ENCODE measurements at regions not wholly inside any gene's neighbourhood (a gene's known extent, or its start where the extent isn't known, plus 50 kb on each side); places are given as distances from the start of the nearest gene placed in this dataset.

DNA sequence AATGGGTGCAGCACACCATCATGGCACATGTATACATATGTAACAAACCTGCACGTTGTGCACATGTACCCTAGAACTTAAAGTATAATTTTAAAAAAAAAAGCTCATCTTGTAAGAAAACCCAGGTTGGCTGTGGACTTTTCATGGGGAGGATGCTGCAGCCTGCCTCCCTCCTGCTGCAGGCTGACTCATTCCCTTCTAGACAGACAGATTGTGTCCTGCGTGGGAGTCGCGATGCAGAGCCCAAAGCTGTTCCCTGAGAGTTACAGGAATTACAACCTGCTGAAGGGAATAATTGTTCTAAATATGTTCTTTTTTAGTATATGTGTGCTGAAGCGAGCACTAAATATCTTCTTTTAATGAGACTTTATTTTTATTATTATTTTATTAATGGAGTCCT, 93.2 kb downstream of the TBX19 start:
- TF ChIP-seq, protein P1, sequence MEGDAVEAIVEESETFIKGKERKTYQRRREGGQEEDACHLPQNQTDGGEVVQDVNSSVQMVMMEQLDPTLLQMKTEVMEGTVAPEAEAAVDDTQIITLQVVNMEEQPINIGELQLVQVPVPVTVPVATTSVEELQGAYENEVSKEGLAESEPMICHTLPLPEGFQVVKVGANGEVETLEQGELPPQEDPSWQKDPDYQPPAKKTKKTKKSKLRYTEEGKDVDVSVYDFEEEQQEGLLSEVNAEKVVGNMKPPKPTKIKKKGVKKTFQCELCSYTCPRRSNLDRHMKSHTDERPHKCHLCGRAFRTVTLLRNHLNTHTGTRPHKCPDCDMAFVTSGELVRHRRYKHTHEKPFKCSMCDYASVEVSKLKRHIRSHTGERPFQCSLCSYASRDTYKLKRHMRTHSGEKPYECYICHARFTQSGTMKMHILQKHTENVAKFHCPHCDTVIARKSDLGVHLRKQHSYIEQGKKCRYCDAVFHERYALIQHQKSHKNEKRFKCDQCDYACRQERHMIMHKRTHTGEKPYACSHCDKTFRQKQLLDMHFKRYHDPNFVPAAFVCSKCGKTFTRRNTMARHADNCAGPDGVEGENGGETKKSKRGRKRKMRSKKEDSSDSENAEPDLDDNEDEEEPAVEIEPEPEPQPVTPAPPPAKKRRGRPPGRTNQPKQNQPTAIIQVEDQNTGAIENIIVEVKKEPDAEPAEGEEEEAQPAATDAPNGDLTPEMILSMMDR (IDR thresholded peaks at IDR 0.05): no peak
- TF ChIP-seq EP300 (IDR thresholded peaks at IDR 0.05) (no peak), POLR2A (IDR thresholded peaks at IDR 0.05) (no peak)

All from tibial nerve (tissue), 4 donors.